SK-N-SH treated with all-trans-retinoic acid at 6 μM for 48 hours (cell line): ENCODE measurements at regions not wholly inside any gene's neighbourhood (a gene's known extent, or its start where the extent isn't known, plus 50 kb on each side); places are given as distances from the start of the nearest gene placed in this dataset.

ENCODE experiments used
- ARNTL ChIP-seq: fragments of 450-650 bp; formaldehyde crosslinking; IDR thresholded peaks from 2 replicates; pipeline ENCODE4 v1.5.0; 2020; ENCODE audit warnings: low read depth, mild to moderate bottlenecking, moderate library complexity, borderline replicate concordance
- CREB5 ChIP-seq: fragments of 250-450 bp; sonication (Bioruptor Pico); IDR thresholded peaks from 2 replicates; pipeline ENCODE4 v1.5.1; 2020; ENCODE audit warnings: low read depth, mild to moderate bottlenecking, moderate library complexity
- CSRNP3 ChIP-seq: fragments of 250-450 bp; sonication (Bioruptor Pico); IDR thresholded peaks from 2 replicates; pipeline ENCODE4 v1.5.1; 2021; ENCODE audit warnings: mild to moderate bottlenecking, moderate library complexity
- GLIS3 ChIP-seq: fragments of 250-450 bp; sonication (Bioruptor Pico); IDR thresholded peaks from 2 replicates; pipeline ENCODE4 v1.5.0; 2020; ENCODE audit warnings: mild to moderate bottlenecking, moderate library complexity
- ISL1 ChIP-seq: fragments of 250-450 bp; sonication (Bioruptor Pico); IDR thresholded peaks from 2 replicates; pipeline ENCODE4 v2.1.2; 2022; ENCODE audit warnings: mild to moderate bottlenecking, moderate library complexity
- PATZ1 ChIP-seq: fragments of 250-450 bp; sonication (Bioruptor Pico); IDR thresholded peaks from 2 replicates; pipeline ENCODE4 v1.8.0; 2020; ENCODE audit warnings: mild to moderate bottlenecking, moderate library complexity, borderline replicate concordance
- PPARA ChIP-seq: fragments of 250-450 bp; sonication (Bioruptor Pico); IDR thresholded peaks from 2 replicates; pipeline ENCODE4 v1.5.0; 2020; ENCODE audit warnings: mild to moderate bottlenecking, borderline replicate concordance
- RARB ChIP-seq: fragments of 250-450 bp; sonication (Bioruptor Pico); IDR thresholded peaks from 2 replicates; pipeline ENCODE4 v1.8.0; 2021; ENCODE audit warnings: mild to moderate bottlenecking, moderate library complexity
- SNAI2 ChIP-seq: fragments of 250-450 bp; sonication (Bioruptor Pico); IDR thresholded peaks from 2 replicates; pipeline ENCODE4 v1.5.0; 2020; ENCODE audit warnings: mild to moderate bottlenecking, moderate library complexity
- TCF4 ChIP-seq: fragments of 250-450 bp; sonication (Bioruptor Pico); IDR thresholded peaks from 2 replicates; pipeline ENCODE4 v1.8.0; 2021; ENCODE audit warnings: mild to moderate bottlenecking, moderate library complexity, borderline replicate concordance
- TSHZ2 ChIP-seq: fragments of 250-450 bp; sonication (Bioruptor Pico); IDR thresholded peaks from 2 replicates; pipeline ENCODE4 v1.5.0; 2020; ENCODE audit warnings: mild to moderate bottlenecking, moderate library complexity
- ZFP30 ChIP-seq: fragments of 450-650 bp; formaldehyde crosslinking; IDR thresholded peaks from 2 replicates; pipeline ENCODE4 v1.5.0; 2022; ENCODE audit warnings: mild to moderate bottlenecking, moderate library complexity
- ZNF565 ChIP-seq: fragments of 450-650 bp; formaldehyde crosslinking; conservative IDR thresholded peaks from 2 replicates; pipeline ENCODE4 v1.5.0; 2020; ENCODE audit warnings: low read depth, mild to moderate bottlenecking, moderate library complexity

GRCh38 chr1:13916530-13916929, 216.5 kb downstream of the PRDM2 start:
- TF ChIP-seq ARNTL (CRISPR knock-in tag): no peak
- no peak for TF ChIP-seq CREB5 (CRISPR knock-in tag)
- TF ChIP-seq TSHZ2 (CRISPR knock-in tag): no peak
- TF ChIP-seq PATZ1 (CRISPR knock-in tag): no peak
- no peak for TF ChIP-seq TCF4 (CRISPR knock-in tag)
- TF ChIP-seq CSRNP3: no peak
- TF ChIP-seq PPARA (CRISPR knock-in tag): no peak
- TF ChIP-seq ISL1 (CRISPR knock-in tag): no peak
- no peak for TF ChIP-seq SNAI2
- no peak for TF ChIP-seq ZFP30 (CRISPR knock-in tag)
- TF ChIP-seq ZNF565 (CRISPR knock-in tag): no peak
- no peak for TF ChIP-seq GLIS3 (CRISPR knock-in tag)
- TF ChIP-seq RARB (CRISPR knock-in tag): no peak
